HG02840 (cell line): ENCODE measurements at regions not wholly inside any gene's neighbourhood (a gene's known extent, or its start where the extent isn't known, plus 50 kb on each side); places are given as distances from the start of the nearest gene placed in this dataset.

Source experiments
- ATAC-seq: cut with Tn5 transposase; IDR thresholded peaks from one replicate; pipeline ENCODE4 v1.9.1; 2021; ENCODE audit warnings: mild to moderate bottlenecking, moderate library complexity, moderate number of reproducible peaks; ENCODE audit not compliant: unreplicated experiment, low FRiP score

- ATAC-seq: no peak
Observed at GRCh38 chr2:7888876-7889275, 793.0 kb upstream of the ID2 start.

GRCh38 chr2:7891312-7891711, 790.5 kb upstream of the ID2 start:
- no peak for ATAC-seq

DNA sequence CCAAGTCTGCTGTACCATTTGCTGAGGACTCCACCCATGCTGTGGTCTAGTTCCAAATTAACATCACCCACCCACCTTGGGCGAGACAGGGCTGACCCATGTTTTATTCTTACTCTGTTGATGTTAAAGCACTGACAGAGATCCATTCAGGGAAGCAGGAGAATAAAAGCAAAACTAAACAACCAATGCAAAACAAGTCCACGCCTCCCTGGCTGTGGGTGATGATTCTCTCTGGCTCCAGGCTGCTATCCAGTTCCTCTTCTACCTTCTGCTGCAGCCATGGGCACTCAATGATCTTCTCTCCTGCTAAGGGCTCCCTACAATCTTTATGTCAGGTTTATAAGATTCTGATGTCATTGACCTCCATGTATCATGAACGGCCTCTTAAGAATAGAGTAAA, 786.6 kb upstream of the ID2 start:
- ATAC-seq: no peak

DNA sequence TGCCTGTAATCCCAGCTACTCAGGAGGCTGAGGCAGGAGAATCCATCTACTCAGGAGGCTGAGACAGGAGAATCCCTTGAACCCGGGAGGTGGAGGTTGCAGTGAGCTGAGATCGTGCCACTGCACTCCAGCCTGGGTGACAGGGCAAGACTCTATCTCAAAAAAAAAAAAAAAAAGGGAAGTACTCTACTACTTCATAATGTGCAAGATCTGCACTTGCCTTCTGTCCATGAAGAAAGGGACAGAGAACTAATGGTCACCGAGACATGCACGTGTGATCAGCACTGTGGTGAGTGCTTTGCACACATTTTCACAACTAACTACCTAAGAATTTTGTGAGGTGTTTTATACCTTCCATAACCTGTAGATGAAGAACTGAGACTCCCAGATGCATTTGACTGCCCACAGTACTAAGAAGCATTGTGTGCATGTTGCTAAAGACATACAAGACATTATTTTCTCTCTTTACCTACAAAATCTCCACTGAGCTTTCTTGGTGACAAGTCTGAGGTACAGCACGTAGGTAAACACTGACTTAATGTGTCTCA, 784.8 kb upstream of the ID2 start:
- no peak for ATAC-seq

DNA sequence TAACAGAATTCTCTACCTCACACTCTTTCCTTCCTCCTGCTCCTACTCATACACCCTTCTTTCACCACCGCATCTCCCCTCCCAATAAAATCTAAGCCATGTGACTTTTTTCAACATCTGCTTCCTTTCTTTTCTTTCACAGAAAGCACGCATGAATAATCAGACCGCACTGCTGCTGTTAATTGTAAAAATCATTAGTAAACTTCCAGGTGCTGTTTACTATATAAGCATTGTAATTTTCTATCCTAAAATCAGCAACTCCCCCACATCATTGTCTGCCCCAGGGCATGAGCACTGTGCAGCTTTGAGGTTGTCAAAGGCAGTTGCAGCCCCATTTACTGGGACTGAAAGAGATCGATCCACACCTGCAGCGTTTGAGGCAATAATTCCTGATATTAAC, 782.6 kb upstream of the ID2 start:
- no peak for ATAC-seq

DNA sequence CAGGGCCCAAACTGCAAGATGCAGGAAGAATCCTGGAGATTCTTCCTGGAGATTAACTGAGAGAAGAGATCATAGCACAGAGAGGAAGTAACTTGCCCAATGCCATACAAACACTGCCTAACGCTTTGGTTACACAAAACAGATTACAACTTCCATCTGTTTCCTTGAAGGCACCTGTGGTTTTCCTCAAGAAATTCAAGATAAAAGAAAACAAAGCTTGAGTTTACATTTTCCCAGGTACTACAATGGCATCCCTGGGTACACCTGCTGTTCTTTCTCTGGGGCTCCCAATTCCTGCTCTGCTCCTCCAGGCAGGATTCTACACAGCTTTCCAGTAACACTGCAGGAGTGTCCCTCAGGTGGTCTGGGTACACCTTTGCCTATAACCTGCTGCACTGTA, 781.9 kb upstream of the ID2 start:
- no peak for ATAC-seq

DNA sequence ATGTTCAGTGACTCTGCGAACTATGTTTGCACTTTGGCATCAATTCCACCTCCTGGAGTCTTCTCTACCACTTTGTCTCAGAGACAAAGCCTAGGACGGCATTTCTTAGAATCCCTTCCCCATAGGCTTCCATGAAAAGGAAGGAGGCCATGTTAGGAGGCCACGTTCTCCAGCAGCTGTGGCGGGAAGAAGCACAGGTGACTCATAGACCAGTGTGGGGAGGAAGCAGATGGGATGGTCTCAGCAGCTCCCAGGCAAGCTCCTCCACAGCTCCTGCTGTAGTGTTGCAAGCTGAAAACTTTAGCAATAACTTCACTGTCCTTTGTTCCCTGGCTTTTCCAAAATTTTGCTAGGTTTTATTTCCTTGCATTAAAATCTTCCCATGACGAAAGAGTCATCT, 781.3 kb upstream of the ID2 start:
- ATAC-seq: no peak

DNA sequence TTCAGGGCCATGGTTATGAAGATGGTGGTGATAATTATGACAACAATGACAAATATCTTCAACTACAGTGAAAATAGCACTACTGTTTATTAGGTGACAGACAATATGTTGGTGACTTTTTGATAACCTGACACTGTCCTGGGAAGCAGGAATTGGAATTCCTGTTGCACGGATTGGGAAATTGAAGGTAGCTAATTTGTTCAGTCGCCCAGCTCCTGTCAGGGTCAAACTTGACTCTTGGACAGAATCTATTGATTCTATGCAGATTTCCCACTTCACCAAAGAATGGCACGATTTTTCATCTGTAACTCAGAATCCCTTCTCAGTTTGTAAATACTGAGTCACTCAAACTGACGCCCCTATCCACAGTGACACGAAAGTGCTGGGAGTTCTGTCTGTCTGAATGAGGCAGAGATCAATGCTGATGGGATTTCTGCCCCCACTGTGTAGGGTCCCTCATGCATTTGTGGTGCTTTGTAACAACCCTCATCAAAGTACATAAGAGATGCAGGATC, 779.5 kb upstream of the ID2 start:
- ATAC-seq: no peak

- no peak for ATAC-seq
Observed at GRCh38 chr2:7904319-7904718, 777.5 kb upstream of the ID2 start.

- no peak for ATAC-seq
Observed at GRCh38 chr2:7905756-7906155, 776.1 kb upstream of the ID2 start.

- no peak for ATAC-seq
Observed at GRCh38 chr2:7906431-7906830, 775.4 kb upstream of the ID2 start.

DNA sequence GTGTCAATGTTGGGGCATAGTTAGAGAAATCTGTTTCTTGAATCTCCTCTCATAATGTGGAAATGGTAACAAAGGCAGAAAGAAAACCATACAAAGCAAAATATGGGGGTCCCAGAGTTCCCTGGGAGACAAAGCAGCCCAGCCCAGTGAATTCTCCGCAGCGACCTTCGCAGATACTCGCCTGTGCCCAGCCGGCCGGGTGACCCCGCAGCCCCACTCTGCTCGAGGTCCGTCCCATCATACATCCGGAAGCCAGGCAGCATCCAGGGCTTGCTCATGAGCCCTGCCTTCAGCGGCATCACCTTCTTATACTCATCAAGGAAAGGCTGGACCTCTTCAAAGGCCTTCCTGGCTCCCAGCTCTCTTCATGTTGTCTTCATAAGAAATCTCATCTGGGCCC, 774.8 kb upstream of the ID2 start:
- ATAC-seq: no peak

- ATAC-seq: no peak
Observed at GRCh38 chr2:7910752-7911151, 771.1 kb upstream of the ID2 start.

DNA sequence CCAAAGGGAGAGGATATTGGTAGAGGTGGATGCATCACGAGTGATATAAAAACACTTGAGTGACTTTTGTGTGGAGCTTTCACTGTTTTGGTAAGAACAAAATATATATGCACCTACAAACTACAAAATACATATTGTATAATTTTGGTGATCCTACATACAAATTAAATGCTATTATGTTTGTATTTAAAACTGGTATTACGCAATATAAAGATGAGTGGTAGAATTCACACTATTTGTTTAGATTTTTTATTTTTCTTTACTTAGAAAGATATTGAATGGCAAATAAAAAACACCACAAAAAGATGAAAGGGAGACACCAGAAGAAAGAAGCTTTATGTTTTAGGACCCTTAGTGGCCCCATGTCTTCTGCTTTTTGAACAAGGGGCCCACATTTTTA, 770.7 kb upstream of the ID2 start:
- ATAC-seq: no peak

- ATAC-seq: no peak
Observed at GRCh38 chr2:7913974-7914373, 767.9 kb upstream of the ID2 start.

GRCh38 chr2:7915302-7916091, 766.4 kb upstream of the ID2 start:
- ATAC-seq: no peak

DNA sequence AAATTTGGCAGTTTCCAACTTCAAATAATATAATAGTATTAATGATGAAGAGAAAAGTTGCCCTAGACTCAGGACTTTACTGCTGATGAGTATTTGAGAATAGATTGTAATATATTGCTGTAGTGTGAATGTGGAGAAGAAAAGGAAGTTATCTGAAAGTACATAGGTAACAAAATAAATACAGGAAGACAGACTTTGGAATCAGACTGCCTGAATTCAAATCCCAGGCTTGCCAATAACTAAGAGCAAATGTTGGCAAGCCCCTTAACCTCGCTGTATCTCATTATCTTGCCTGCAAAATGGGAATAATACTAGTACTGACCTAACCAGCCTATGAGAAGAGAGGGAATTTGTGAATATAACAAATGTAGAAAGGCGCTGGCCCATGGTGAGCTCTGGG, 765.2 kb upstream of the ID2 start:
- ATAC-seq: no peak

GRCh38 chr2:7919510-7919909, 762.3 kb upstream of the ID2 start:
- no peak for ATAC-seq

GRCh38 chr2:7924023-7924762, 757.7 kb upstream of the ID2 start:
- ATAC-seq: no peak

DNA sequence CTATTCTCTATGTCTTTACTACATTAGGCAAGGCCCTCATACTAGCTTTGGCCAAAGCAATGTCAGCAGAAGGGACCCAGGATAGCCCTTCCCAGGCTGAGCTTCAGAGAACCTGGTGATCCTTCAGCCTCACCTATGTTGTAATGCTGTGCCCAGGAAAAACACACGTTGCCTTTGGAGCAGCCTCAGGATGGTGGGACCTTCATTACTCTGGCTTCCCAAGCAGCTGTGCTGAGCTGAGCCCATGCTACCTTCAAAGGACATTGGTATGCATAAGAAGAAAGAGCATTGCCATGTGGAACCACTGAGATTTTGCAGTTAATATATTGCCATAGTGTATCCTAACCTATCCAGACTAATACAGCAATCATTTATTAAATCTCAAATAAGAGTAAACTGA, 756.4 kb upstream of the ID2 start:
- no peak for ATAC-seq

- ATAC-seq: no peak
Observed at GRCh38 chr2:7927691-7928090, 754.2 kb upstream of the ID2 start.

DNA sequence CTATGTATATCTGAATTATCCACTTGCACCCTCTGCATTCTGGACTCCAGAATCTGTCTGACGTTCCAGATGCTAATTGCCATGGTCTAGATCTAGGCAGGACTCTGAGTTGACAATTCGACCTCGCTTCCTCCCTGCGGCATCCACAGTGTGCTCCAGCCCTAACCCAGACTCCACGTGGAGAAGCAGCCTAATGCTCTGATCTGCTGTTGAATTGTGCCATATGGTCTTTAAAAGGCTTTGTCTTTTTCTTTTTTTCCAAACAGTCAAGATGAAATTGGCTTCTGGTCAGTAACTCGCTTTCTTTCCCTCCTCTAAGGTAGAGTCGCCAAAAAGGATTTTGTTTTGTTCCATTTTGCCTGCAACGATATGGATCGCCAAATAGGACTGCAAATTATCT, 752.6 kb upstream of the ID2 start:
- no peak for ATAC-seq
